Parathyroid adenoma (tissue), 2 donors: ENCODE measurements at regions not wholly inside any gene's neighbourhood (a gene's known extent, or its start where the extent isn't known, plus 50 kb on each side); places are given as distances from the start of the nearest gene placed in this dataset.
A peak's percentile ranks its signal among the peaks of the same experiment; 100 is the strongest.

Source experiments
- H2AFZ ChIP-seq: fragments of 300-600 bp; sonication (generic); one replicate; pipeline ENCODE4 v1.7.0; 2017; ENCODE audit warnings: antibody characterized with exemption, mild to moderate bottlenecking
- H3K27ac ChIP-seq: fragments of 300-600 bp; sonication (generic); one replicate; pipeline ENCODE4 v1.7.0; 2017
- H3K27me3 ChIP-seq: fragments of 300-600 bp; sonication (generic); one replicate; pipeline ENCODE4 v1.7.0; 2017; ENCODE audit warnings: low read length; ENCODE audit not compliant: control insufficient read depth, insufficient read depth
- H3K36me3 ChIP-seq: fragments of 300-600 bp; sonication (generic); one replicate; pipeline ENCODE4 v1.7.0; 2017; ENCODE audit warnings: low read length; ENCODE audit not compliant: control insufficient read depth, insufficient read depth
- H3K4me1 ChIP-seq: fragments of 300-600 bp; sonication (generic); one replicate; pipeline ENCODE4 v1.7.0; 2017; ENCODE audit warnings: control low read depth
- H3K4me2 ChIP-seq: fragments of 300-600 bp; sonication (generic); one replicate; pipeline ENCODE4 v1.7.0; 2017; ENCODE audit warnings: low read length
- H3K4me3 ChIP-seq: fragments of 300-600 bp; sonication (generic); one replicate; pipeline ENCODE4 v1.7.0; 2017; ENCODE audit warnings: low read depth, low read length
- H3K79me2 ChIP-seq: fragments of 300-600 bp; sonication (generic); one replicate; pipeline ENCODE4 v1.7.0; 2017; ENCODE audit warnings: control low read depth
- H3K9ac ChIP-seq: fragments of 300-600 bp; sonication (generic); one replicate; pipeline ENCODE4 v1.7.0; 2017; ENCODE audit warnings: mild to moderate bottlenecking
- H3K9me3 ChIP-seq: fragments of 300-600 bp; sonication (generic); one replicate; pipeline ENCODE4 v1.7.0; 2017; ENCODE audit warnings: low read length; ENCODE audit not compliant: control insufficient read depth
- CTCF ChIP-seq: fragments of 300-600 bp; sonication (generic); IDR thresholded peaks from one replicate; pipeline ENCODE4 v1.7.0; 2017; ENCODE audit warnings: antibody characterized with exemption, mild to moderate bottlenecking
- donor health status: primary hyperparathyroidism.

GRCh38 chrX:120819126-120819525, 56.5 kb downstream of the CT47B1 start:
- no peak overlapping the region for H2AFZ ChIP-seq
- no peaks in the 10 kb centered on the region for H3K79me2 ChIP-seq
- H3K27me3 ChIP-seq = no peaks in the 10 kb centered on the region
- H3K9me3 ChIP-seq = no peaks in the 10 kb centered on the region
- H3K27ac ChIP-seq = no peak overlapping the region
- no peak overlapping the region for H3K4me3 ChIP-seq
- no peaks in the 10 kb centered on the region for H3K36me3 ChIP-seq
- no peak overlapping the region for H3K4me2 ChIP-seq
- TF ChIP-seq CTCF = no peak
- H3K9ac ChIP-seq = no peak overlapping the region
- no peaks in the 10 kb centered on the region for H3K4me1 ChIP-seq

- TF ChIP-seq CTCF = no peak
- Histone ChIP-seq H3K4me2 (no peak overlapping the region), H3K27me3 (no peaks in the 10 kb centered on the region), H3K4me1 (no peaks in the 10 kb centered on the region), H3K27ac (no peak overlapping the region), H3K4me3 (no peak overlapping the region), H3K79me2 (no peaks in the 10 kb centered on the region), H3K9me3 (no peaks in the 10 kb centered on the region), H3K36me3 (no peaks in the 10 kb centered on the region), H2AFZ (no peak overlapping the region), H3K9ac (no peak overlapping the region)
Measured at GRCh38 chrX:120813982-120814381, 61.7 kb downstream of the CT47B1 start.

GRCh38 chrX:120801426-120801825, 74.2 kb downstream of the CT47B1 start:
- Histone ChIP-seq H3K9ac (no peak overlapping the region), H3K9me3 (no peaks in the 10 kb centered on the region), H3K27me3 (no peaks in the 10 kb centered on the region), H3K4me1 (peaks cover 3% of the 10 kb centered on the region), H3K79me2 (no peaks in the 10 kb centered on the region), H3K27ac (no peak overlapping the region), H2AFZ (no peak overlapping the region), H3K4me3 (no peak overlapping the region), H3K36me3 (no peaks in the 10 kb centered on the region), H3K4me2 (no peak overlapping the region)
- TF ChIP-seq CTCF = no peak

- H3K9me3 ChIP-seq = no peaks in the 10 kb centered on the region
Measured at GRCh38 chrX:120797188-120797851, 78.3 kb downstream of the CT47B1 start.

More at GRCh38 chrX:120797188-120797851, 78.3 kb downstream of the CT47B1 start:
- Histone ChIP-seq H3K9ac (no peak overlapping the region), H3K4me3 (no peak overlapping the region), H3K36me3 (no peaks in the 10 kb centered on the region), H3K27me3 (no peaks in the 10 kb centered on the region), H3K27ac (peak overlapping the region; percentile 32), H2AFZ (peak overlapping the region; percentile 64), H3K4me1 (peaks cover 3% of the 10 kb centered on the region), H3K4me2 (no peak overlapping the region), H3K79me2 (no peaks in the 10 kb centered on the region)
- no peak for TF ChIP-seq CTCF
